ENCODE measurements at regions not wholly inside any gene's neighbourhood (a gene's known extent, or its start where the extent isn't known, plus 50 kb on each side); places are given as distances from the start of the nearest gene placed in this dataset.

DNA sequence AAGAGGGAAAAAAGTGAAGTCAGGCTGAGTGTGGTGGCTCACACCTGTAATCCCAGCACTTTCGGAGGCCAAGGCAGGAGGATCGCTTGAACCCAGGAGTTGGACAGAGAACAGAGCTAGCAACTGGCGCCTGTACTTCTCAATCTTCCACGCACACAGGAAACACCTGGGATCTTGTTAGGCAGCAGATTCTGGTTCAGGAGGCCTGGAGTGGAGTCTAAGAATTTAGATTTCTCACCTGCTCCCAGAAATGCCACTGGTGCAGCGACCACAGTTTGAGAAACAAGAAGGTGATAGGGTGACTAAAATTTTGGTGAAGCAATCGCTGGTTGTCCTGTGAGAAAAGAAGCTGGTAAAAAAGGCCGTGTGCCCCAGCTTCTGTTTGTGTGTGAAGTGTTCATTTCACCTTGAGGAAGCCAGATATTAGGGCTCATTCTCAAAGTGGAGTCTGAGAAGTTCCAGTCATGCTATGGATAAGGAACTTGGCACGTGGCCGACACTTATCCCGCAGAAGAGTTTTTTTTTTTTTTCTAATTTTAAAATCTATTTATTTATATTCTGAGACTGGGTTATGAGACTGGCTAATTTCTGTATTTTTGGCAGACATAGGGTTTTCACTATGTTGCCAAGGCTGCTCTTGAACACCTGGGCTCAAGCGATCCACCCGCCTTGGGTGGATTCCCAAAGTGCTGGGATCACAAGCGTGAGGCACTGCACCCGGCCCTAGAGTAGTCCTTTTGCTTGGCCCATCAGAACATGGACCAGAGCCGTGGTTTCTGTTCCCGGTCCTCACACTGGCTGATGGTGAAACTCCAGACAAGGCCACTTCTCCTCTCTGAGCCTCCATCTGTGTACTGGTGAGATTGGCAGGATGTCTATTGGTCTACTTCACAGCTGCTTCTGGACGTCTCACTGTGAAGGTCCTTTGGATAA lies 324.6 kb upstream of the PROK2 start:
- TF ChIP-seq, protein P1, sequence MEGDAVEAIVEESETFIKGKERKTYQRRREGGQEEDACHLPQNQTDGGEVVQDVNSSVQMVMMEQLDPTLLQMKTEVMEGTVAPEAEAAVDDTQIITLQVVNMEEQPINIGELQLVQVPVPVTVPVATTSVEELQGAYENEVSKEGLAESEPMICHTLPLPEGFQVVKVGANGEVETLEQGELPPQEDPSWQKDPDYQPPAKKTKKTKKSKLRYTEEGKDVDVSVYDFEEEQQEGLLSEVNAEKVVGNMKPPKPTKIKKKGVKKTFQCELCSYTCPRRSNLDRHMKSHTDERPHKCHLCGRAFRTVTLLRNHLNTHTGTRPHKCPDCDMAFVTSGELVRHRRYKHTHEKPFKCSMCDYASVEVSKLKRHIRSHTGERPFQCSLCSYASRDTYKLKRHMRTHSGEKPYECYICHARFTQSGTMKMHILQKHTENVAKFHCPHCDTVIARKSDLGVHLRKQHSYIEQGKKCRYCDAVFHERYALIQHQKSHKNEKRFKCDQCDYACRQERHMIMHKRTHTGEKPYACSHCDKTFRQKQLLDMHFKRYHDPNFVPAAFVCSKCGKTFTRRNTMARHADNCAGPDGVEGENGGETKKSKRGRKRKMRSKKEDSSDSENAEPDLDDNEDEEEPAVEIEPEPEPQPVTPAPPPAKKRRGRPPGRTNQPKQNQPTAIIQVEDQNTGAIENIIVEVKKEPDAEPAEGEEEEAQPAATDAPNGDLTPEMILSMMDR (IDR thresholded peaks at IDR 0.05): no peak
- TF ChIP-seq ZFX (IDR thresholded peaks at IDR 0.05; ENCODE audit: borderline replicate concordance): no peak
